ENCODE measurements at regions not wholly inside any gene's neighbourhood (a gene's known extent, or its start where the extent isn't known, plus 50 kb on each side); places are given as distances from the start of the nearest gene placed in this dataset.

DNA sequence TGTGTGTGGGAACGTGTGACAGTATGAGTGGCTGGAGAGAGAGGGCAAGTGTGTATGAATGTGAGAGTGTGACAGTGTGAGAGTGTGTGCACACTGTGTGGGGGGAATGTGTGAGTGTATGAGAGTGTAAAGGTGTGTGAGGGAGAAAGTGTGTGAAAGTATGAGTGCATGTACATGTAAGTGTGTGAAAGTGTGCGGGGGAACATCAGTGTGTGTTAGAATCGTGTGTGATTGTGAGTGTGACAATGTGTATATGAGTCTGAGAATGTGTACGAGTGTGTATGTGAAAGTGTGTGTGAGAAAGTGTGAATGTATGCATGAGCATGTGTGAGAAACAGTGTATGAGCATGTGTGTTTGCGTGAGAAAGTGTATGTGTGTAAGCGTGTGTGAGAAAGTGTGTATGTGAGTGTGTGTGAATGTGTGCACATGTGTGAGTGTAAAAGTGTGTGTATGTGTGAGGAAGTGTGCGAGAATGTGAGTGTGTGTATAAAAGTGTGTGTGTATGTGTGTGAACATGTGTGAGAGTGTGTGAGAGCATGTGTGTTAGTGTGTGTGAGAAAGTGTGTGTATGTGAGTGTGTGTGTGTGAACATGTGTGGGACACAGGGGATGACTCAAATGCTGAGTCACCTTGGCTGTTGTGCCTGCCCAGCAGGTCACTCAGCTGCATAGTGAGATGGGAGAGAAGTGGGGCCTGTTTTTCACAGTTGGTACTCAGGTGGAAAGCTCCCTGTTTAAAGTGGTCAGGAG lies 220.5 kb upstream of the TBX3 start:
- no peak for DNase-seq

DNA sequence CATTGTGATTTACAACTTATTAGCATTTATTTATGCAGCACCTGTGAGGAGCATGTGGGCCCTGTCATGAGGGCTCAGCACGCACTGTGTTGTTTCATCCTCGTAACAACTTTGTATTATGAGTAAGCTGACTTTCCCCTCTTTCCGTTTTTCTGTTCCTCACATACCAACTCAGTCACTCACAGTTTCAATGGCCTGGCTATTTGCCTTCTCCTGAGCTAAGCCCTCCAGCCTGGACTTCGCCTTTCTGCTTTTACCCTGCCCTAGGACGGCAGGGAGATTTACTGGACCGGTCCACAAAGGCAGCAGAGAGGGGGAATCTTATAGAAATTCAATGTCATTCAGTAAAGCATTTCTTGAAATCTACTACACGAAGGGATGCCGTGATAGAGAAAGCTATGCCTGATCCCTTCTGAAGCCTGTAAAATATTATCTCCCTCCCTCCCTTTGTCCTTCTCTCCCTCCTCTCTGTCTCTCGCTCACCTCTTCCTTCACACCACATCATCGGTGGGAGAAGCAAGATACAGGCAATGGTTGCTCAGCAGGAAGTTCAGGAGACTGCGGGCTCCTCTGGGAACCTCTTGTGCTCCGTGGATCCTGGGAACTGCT lies 219.2 kb upstream of the TBX3 start:
- no peak for DNase-seq

DNA sequence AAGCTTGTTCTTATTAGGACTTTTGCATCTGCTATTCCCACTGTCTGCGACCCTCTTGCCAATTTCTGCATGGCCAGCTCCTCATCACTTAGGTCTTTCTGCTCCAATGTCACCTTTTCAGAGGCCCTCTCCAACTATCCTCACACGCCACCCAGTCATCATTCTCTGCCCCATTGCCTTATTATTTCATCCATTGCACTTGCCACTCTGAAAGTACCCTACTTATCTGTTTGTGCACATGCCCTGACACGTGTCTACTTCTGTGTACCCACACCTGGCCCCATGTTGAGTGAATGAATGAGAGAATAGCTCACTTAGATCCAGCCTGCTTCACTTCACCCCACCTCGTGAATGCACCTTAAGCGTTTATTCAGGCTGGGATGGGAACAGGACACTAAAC lies 218.7 kb upstream of the TBX3 start:
- no peak for DNase-seq

DNA sequence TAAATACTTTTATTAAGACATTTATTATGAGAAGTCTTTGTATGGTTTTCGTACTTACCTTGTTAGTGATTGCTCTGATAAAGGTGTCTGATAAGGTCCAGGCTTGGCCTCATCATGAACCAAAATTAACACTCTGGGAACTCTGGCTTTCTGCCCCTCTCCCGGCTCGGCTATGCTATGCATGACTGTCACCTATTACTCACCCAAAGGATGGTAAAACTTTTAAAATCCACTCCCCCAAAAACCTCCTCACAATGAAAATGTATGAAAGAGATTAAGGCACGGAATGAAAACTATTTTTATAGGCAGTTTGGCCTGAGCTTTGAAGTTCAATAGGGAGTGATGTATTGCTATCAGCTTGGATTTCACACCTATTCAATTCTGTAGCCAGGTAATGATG lies 217.3 kb upstream of the TBX3 start:
- no peak for DNase-seq

DNA sequence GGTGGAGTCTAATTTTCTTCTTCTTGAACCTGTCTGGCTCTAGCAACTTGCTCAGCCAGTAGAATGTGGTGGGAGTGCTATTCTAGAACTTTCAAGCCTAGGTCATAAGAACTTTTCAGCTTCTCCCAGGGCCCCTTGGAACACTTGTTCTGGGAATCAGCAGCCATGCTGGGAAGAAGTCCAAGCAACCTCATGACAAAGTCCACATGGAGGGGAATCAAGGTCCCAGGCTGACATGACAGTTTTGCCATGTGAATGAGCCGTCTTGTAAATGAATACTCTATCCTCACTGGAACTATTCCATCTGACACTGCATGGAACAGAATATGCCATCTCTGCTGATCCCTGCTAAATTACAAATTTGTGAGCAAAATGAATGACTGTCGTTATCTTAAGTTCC lies 214.2 kb upstream of the TBX3 start:
- DNase-seq: no peak

DNA sequence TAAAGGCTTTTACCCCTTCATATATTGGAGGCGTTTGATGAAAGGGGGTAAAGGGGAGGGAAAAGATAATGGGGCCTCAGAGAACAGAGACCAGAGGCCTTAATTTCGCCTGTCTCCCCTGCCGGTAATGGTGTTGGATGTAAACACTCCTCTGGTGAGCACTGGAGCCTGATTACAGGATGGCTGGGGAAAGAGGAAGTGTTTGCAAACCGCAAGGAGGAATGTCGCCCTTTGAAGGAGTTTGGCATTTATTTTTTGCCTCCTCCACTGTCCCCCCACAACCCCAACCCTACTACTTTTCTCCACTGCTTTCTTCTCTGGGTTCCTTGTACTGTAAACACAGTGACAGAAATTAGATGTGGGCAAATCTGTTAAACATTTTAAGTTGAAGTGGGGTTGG lies 211.9 kb upstream of the TBX3 start:
- no peak for DNase-seq

DNA sequence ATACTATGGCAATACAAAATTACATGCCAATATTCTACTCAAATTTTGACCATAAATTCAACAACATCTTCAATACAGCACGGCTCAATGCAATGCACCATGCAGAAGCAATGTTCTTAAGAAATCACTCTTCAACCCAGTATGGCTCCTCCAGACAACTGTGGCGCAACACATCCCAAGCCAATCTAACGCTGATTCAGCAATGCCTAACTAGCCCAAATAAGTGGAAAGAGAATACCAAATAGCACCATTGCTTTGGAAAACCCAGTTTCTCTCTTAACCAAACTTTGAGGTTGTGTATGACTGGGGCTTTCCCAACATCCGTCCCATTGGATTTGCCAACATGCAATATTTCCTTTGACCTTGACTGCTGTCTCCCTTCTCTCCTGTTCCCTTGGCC lies 211.1 kb upstream of the TBX3 start:
- DNase-seq: no peak

DNA sequence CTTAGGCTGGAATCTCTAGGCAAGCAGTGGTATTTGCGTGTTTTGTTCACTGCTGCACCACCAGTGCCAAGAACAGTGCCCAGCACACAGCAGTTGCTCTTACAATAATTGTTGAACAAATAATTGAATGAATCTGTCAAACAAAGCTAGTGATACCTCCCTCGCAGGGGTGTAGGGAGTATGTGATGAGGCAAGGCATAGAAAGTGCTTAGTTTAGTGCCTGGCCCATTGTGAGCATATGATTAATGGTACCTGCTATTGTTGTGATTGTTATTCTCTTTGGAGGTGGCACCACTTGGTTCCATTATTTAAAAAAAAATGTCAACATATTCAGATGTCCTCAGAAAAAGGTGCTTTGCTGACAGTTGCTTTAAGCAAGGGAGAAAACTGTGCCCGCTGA lies 210.1 kb upstream of the TBX3 start:
- no peak for DNase-seq

DNA sequence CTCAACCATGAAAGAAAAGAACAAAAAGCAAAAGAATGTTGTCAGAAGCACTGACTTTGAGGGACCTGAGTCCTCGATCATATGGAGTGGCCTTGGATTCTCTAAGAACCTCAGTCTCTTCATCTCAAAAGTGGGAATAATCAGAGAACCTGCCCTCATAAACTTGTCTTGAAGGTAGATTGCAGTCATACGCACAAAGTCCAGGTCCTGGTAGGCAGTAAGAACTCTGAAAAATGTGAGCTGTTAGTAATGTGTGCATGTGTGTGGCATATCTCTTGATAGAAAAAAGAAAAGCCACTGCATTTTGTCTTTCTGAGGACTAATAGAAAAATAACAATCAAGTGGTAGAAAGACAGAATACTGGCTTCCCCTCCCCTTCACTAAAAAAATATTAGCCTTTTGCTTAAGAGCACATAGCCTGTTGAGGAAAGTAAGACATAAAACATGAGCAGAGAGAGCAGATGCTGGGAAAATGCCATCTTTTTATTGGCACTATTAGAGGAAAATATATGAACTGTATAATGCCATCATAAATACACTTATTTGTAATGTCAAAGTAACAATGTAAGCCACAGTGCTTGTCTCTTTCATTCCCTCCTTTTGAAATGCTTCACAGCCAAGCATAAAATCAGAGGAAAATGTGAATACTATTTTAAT lies 205.1 kb upstream of the TBX3 start:
- no peak for DNase-seq

DNA sequence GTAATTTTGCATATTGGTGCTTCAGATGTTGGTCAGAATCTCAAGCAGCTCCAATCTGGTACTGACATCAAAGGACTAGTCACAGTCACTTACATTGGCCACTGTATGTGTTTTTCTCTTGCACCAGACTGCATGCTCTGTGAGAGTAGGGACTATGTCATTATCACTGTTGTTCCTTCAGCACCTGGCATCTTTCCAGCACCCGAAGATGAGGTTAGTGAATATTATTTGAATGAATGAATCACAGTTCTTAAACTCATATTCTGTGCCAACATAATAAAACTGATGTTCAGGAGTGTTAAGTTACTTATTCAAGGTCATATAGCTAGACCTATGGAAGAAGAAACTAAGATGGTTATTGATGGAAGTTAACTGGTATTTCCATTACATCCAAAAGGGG lies 204.5 kb upstream of the TBX3 start:
- no peak for DNase-seq

DNA sequence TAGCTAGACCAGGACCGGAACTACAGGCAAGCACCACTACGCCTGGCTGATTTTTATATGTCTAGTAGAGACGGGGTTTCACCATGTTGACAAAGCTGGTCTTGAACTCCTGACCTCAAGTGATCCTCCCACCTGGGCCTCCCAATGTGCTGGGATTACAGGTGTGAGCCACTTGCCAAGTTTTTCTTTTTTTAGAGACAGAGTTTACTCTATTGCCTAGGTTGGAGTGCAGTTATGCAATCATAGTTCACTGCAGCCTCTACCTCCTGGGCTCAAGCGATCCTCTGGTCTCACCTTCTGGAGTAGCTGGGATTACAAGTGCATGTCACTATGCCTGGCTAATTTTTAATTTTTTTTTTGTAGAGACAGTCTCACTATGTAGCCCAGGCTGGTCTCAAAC lies 201.5 kb upstream of the TBX3 start:
- DNase-seq: no peak

DNA sequence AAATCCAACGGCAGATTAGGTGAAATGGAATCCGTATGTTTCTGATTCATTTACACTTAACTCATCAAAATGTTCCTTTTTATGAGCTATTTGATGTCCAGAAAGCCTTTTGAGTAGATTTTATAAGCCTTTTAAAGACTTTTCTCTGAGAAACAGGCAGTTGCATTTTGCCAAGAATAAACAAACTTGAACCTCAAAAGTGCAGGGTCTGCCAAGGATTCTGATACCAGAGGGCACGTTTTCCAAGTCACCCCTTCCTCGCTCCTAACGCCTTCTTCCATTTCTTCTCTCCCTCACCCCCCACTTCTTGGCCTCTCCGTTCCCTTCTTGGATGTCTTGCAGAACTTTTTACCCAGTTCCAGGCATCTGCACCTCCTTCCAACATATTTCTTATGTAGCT lies 200.6 kb upstream of the TBX3 start:
- DNase-seq: no peak

DNA sequence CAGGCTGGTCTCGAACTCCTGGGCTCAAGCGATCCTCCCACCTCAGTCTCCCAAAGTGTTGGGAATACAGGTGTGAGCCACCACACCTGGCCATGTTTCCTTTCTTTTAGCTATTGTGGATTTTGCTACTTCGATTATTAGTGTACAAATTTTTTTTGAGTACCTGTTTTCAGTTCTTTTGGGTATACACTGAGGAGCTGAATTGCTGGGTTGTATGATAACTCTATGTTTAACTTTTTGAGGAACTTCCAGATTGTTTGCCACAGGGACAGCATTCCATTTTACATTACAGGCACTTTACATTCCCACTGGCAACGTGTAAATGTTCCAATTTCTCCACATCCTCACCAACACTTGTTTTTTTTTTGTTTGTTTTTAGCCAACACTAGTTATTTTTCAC lies 198.1 kb upstream of the TBX3 start:
- DNase-seq: no peak

DNA sequence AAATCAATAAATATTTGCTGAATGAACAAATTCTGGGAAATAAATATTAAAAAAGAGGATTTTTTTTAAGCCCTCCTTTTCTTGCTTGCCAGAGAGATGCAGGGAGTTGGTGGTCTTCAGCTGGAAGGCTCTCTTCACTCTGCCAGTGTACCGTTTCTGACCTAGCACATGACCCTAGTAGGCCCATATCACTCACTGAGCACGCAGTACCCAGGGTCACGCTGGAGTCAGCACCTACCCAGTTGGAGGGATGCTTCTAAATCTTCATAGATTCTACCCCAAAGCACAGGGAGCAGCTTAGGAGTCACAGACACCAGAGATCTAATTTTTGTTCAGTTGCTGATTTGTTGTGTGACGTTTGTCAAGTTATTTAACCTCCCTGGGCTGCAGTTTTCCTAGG lies 195.4 kb upstream of the TBX3 start:
- no peak for DNase-seq

DNA sequence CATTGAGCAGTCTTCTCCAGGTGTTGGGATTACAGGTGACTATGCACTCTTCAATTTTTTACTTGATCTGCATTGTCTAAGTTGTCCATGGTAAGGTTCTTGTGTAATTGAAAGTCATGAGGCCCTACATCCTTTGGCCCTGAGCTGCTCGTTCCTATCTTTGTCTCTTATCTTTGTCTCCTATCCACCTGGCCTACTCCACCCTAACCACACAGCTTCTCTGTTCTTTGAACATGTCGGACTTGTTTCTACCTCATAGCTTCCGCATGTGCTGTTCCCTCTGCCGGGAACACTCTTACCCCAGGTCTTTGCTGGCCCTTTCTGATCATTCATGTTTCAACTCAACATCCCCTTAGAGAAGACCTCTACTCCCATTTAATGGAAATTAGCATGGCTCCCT lies 194.8 kb upstream of the TBX3 start:
- no peak for DNase-seq

DNA sequence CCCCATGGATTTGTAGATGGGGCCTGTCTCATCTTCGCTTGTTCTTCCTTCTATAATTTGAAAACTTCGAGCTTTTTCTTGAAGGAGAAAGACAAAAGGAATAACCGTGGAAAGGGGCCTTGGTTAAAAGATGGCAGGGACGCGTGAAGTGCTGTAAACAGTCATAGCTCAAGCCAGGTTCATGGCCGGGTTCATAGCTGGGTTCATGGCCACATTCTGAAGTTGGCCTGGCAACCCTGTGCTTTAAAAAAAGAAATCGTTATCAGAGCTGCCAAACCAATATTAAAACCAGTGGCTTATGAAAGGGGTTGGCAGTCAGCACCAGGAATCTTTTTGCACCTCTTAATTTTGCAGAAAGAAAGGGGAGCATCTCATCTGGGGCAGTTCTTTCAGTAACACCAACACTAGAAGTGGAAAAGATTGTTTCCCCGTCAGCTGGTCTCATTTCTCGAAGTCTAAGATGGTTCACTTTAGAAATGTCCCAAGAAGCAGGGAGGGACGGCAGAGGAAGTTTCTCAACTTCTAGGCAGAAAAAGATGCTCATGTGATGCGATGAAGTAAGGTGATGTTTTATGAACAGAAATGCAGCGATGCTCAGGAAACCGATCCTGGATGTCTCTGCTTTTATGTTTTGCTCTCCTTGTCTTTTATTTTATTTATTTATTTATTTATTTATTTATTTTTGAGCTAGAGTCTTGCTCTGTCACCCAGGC lies 193.1 kb upstream of the TBX3 start:
- no peak for DNase-seq

DNA sequence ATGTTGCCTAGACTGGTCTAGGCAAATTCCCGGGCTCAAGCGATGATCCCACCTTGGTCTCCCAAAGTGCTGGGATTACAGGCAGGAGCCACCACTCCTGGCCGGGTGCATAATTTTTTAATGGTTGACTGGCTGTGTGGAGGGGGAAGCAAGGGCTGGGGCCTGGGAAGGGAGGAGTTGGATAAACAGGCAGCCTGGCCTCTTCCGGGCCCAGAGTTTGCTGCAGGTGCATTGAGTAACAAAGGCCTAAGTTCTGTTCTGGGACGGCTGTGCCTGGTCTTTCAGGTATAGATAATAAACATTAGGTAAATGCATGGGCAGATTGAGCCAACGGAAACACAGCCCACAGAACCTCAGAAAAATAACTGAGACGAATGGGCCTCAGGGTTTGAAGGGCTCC lies 191.3 kb upstream of the TBX3 start:
- DNase-seq: no peak

DNA sequence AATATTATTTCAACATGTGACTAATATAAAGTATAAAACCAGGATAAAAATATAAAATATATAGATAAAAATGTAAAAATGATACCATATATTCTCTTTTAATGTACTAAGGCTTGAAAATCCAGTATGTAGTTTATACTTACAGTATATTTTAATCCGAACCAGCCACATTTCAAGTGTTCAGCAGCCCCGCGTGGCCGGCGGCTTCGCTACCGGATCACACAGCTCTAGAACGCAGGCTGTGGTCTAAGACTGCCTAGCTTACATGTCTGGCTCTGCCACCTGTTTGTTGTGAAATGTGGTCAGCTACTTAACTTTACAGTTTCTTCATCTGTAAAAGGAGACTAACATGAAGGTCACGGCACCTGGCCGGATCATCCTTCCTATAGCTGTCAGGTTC lies 189.7 kb upstream of the TBX3 start:
- no peak for DNase-seq

DNA sequence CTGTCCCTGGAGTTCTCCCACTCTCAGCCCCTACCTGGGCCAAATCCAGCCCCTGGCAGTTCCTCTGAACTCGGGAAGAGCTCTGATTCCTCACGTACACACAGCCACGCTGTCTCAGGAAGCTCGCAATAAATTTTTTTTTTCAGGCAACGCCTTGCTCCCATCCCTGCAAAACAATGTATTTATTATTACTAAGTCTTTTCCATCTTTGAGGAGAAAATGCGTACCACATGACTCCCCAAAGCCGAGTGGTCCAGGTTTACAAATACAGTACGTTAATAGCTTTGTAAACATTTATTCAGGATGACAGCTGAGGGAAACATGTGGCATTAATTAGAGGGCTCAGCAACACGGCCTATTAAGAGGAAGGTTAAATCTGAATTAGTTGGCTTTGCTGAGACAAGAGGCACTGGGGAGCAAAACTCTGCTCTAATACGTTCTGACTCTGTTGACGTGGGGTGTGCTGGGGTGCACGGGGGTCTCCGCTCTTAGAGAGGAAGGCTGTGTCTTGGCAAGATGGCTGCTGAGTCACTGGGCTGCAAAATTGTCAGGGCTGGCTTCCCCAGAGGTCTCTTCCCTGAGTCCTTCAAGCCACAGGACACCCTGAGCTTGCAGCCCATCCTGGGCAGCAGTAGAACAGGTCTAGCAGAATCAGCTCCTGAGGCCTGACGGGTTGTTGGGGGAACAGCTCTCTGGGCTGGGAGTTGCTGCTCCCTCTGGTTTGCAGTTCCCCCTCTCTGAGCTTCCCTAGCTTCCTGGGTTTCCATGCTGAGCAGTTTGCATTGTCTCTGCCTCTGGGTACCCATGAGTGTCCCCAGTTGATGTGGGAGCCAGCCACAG lies 185.2 kb upstream of the TBX3 start:
- no peak for DNase-seq

DNA sequence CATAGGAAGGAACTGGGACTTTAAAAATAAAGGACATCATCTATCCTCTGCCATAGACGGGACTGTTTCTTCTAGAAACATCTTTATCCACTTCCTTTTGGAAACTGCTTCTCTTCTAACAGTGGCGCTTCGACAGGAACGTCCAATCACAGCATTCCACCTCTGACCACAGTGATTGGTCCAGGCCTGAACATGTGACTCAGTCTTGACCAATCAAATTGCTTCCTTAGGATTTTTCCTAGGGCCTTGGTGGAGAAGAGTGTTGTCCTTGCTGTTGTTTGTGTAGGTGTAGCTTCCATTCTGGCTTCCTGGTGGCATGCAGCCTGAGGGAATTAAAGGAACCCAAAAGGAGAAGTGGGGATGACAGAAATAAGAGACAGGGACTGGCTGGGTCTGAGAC lies 182.4 kb upstream of the TBX3 start:
- no peak for DNase-seq

DNA sequence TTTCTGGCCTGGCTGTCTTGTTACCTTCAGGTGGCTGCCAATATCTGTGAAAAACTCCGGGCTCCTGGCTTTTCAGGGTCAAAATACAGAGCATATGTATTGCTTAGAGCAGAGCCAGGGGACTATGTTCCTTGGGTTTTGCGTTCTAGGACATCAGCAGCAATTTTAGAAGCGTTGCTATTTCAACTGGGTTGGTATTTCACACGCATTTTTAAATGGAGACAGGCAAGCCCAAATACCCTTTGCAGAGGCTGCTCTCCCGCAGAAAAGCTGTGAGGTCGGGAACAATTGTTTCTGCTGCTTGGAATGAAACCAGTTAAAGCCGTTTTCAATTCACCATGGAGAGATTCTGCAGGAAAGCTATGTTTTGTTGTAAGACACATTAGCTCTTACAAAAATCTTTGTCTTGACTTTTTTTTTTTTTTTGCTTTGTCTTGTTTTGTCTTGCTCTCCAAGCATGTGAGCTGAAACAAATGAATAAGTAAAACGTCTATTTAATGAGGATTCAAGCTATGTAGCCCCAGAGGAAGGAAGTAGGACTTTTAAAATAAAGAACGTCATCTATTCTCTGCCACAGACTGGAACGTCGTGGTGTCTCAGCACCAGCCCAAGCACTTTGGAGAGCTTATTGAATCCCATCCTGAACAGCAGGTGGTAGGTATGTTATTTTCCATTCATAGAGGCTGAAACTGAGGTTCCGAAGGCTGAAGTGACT lies 181.0 kb upstream of the TBX3 start:
- DNase-seq: no peak

DNA sequence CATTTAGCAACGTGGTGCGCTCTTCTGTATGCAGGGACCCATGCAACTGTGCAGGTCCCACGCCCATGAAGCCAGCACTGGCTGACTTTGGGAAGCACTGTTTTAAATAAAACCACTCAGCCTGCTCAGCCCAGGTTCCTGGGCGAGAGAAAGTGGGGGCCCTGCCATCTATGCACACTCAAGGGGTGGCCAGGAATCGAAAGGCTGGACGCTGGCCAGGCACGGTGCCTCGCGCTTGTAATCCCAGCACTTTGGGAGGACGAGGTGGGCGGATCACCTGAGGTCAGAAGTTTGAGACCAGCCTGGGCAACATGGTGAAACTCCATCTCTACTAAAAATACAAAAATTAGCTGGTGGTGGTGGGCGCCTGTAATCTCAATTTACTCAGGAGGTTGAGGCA lies 179.9 kb upstream of the TBX3 start:
- no peak for DNase-seq

Data from NCI-H2107 (cell line).